Fibroblast of skin of left biceps (primary cell): ENCODE measurements at regions not wholly inside any gene's neighbourhood (a gene's known extent, or its start where the extent isn't known, plus 50 kb on each side); places are given as distances from the start of the nearest gene placed in this dataset.
A peak's percentile ranks its signal among the peaks of the same experiment; 100 is the strongest.
"Not testable (repeated sequence)": the region's sequence is repeated elsewhere in the genome, so short reads cannot be mapped to it uniquely, and the experiment has no call there.

Experiments
- DNase-seq, 2 experiments: peaks; one replicate each; pipeline ENCODE4 v3.0.0-alpha.2; 2013; ENCODE audit warnings: low read depth in 2 of 2

DNA sequence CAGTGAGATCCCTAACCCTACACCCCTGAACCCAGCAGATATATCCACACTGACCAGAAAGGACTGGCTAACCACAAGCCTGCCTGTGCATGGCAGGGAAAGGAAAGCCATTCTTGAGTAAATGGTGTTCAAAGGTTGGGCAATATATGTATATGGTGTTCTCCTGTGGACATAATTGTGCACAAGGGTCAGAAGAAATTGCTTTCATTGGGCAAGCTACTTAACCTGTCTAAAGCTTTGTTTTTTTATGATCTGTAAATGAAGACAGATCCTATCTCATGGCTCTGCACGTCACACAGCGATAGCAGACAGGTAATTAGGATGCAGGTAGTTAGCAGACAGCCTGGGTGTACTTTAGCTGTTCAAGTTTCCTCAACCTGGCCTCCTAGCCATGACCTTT lies 263.5 kb upstream of the PLGLB2 start:
- not testable (repeated sequence) for DNase-seq

DNA sequence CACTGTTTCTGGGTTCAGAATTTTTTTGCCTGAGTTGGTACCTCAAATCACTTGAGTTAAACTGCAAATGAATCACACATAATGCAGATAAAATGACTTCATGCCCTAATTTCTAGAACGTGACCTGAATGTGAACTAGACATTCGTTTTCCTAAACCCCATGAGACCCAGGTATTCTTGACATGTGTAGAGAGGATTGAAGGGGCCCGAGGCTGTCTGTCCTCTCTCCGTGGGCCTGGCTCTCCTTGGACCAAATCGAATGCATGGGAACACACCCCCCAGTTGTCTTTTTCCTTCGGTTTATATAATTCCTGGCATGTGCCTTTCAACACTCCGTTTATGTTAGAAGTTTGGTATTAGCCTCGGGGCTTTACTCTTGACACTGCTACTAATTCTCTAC lies 262.4 kb upstream of the PLGLB2 start:
- DNase-seq: not testable (repeated sequence)

DNA sequence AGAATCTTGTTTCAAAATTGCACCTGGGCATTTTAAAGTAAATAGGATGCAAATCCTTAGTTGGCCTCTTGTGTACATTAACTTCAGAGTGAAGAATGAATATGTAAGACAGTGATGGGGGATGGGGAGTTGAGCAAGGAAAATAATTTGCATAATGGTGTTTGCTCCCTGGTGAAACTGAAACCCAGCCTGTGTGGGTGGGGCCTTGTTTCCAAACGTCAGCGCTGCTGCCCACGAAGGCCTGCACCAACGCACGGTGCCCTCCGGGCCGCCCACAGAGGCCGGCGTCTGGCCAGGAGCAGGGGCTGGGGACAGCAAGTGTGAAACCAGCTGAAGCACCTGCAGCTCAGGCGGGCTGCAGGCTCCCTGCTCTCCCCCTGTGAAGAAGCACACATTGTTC lies 262.0 kb upstream of the PLGLB2 start:
- DNase-seq: not testable (repeated sequence)

DNA sequence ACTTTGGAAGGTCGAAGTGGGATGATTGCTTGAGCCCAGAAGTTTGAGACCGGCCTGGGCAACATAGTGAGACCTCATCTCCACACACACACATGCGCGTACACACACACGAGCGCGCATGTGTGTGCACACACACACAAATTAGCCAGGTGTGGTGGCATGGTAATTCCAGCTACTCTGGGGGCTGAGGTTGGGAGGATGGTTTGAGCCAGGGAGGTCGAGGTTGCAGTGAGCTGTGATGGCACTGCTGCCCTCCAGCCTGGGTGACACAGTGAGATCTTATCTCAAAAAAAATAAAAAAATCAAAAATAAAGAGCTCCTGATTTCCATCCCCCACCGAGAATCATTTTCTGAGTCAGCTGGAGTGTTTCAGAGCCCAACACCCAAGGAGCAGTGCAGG lies 261.5 kb upstream of the PLGLB2 start:
- not testable (repeated sequence) for DNase-seq

DNA sequence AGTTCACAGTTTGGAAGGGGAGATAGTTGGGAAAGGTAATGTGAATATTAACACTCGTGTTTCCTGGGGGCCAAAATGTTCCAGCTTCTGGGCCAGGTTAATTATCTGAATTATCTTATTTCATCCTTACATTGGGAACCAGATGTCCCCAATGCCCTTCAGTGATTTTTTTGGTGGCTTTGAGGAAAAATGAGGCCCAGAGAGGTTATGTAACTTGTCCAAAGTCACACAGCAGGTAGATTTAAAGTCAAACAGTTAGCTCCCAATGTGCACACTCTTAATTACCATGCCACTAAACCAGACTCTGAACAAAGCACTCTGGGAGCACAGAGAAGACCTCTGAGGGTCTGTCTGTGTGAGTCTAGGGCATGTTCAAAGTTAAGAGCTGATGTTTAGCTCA lies 259.9 kb upstream of the PLGLB2 start:
- DNase-seq: not testable (repeated sequence)

DNA sequence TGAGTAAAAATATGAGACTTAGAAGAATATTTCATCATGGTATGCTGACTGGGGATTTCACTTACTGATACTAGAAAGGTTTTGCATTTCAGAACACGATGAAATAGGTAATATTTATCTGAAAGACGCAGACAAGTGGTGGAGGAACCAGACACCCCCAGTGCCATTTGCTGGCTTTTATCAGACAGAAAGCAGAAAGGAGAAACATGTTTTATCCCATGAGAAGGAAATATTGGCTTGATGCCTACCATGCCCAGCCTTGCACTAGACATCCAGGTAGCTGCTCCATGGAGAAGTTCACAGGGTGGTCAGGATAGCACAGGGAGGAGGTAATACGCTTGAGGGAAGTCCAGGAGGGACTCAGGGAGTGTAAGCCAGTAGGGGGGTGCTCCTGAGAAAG lies 258.9 kb upstream of the PLGLB2 start:
- DNase-seq: not testable (repeated sequence)

DNA sequence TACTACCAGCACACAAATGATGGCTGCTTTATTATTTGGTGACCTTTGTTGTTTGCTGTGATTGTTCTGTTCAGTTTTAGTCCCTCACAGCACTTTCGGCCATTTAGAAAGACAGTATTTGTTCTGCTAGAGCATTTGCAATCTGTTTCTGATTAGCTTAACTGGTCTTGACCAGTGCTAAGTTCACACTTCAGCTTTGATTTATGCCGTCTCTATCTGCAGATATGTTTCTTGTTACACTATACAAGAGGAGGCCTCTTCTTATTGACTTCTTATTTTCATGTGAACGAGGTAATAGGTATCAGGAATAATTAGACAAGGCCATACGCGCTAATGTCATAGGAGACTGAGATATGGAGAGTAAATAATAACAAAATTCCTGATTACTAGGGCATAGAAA lies 253.0 kb upstream of the PLGLB2 start:
- not testable (repeated sequence) for DNase-seq

DNA sequence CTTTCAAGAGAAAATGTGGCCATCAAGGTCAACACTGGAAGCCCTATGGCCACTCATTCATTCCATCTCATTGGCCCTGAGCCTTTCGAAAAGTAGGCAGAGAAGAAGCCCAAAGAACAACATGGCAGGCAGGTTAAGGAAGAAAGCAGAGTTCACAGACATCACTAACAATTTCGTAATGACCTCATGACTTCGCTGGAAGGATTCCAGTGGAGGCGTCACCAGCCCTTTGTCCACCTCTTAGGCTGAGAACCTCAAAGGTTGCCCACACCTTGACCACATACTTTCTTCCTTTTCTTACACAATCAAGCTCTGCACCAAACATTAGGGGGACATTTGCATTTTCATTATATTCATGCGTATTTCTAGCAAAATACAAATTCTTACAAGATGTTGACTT lies 252.4 kb upstream of the PLGLB2 start:
- not testable (repeated sequence) for DNase-seq

DNA sequence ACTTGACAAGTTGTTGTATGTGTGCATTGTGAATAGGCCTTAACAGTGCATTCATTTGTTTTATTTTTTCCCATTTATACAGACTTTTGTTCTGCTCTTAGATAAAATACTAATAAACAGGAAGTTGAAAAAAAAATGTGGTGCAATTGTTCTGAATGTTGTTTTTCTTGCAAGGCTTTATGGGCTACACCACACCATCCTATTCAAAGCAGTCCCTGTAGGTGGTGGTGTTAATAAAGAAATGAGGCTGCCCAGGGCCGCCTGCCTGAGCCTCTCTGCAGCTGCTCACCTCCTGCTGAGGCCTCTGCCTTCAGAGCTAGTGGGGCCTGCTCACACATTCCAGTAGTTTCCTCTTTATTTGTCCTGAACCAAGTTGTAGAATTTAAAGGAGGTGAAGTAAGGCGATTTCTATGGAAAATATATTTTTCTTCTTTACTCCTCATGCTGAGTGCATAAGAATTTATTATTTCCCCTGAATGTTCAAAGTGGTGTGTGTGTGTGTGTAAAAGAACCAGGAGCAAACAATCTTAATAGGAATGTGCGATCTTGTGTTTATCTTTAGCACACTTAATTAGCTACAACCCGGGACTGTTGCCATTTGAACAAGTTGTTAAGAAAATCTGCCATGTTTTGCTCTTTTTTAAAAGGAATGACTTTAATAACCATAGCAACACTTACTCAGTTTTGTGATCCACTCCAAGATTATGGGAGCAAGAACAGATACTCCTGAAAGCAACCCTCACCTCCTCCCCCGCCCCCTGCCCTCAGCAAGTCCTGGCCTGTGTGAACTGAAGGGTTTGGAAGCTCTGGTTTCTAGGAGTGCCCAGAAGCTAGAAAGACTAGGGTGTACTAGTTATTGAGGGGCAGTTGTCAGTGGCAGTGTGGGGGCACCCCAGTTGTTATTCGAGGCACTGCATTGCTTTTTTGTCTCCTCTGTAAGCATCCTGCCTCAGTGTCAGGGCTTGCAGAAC lies 251.6 kb upstream of the PLGLB2 start:
- DNase-seq: peak in 1 of 2 experiments; percentile 12

DNA sequence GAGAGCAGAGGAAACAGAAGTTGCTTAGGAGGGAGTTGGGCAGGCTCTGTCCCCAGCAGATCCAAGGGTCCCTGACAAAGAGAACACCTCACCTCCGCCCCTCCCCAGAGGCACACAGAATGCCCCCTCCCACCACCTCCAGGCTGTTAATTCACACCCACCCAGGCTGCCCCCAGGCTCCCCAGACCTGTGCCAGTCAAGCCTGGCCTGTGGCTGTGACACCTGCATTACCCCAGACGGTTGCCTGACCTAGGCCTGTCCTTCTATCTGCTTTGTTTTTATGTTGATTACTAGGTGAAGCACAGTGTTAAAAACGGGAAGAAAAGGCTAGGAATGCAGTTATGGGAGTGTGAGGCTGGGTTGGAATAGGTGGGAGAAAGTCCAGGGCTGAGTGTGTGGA lies 250.8 kb upstream of the PLGLB2 start:
- not testable (repeated sequence) for DNase-seq

DNA sequence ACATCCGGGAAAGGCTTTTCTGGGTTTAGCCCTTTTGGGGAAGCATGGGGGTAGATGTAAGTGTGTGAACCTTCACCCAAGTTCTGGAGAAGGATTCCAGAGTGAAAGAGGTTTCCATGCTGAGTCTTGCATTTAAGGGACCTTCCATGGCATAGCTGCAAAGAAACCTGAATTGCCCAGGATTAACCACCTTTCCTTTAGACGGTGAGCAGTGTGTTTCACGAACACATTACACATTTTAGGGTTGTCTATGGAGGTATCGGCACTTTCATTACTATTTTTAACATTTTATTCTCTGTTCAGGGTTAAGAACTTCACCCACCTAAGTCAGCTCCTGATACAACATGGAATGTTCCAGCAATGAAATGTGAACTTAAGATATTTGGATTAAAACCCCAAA lies 250.2 kb upstream of the PLGLB2 start:
- DNase-seq: not testable (repeated sequence)

DNA sequence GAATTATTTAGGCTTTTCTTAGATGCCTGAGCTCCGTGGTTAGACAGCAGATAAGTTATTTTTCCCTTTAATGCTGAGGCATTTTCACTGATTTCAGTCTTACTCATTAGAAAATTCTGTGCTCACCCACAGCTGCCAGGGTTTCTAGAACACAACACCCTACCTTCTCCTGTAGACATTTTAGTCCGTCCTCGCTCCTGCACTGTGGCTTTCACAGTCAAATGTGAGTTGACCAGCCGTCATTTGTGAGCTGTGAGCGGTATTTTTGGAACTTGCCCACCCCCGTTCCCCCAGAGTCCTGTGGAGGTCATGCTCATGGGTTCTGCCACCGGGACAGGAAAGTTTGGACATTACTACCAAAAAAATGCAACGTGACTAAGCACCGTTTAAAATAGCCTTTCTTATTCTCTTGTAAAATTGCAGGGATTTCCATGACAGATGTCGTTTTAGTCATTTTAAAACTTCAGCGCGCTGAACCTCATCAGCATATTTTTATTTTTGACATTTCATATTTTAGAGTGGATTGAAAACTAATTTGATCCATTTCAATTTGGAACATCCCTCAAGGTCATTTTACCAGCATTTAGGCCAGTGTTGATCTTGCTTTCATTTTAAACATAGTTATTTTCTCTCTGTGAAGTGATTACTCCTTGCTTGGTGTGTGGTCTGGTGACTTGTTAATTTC lies 249.6 kb upstream of the PLGLB2 start:
- not testable (repeated sequence) for DNase-seq

DNA sequence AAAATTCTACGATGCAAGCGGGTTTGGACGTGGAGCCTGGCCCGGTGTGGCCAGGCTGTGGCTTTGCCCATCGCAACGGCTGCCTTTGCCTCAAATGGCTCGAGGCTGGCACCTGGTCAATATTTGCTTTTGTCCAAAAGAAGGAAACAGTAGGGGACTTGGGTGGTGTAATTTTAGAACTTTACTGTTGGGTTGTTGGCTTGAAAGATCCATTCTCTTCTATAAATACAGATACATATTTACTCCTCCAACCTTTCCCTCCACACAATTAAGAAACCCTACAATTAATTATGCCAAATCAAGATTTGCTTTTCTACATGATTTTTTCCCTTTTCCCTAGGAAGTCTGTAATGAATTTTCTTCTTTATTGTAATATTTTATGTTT lies 249.0 kb upstream of the PLGLB2 start:
- not testable (repeated sequence) for DNase-seq

DNA sequence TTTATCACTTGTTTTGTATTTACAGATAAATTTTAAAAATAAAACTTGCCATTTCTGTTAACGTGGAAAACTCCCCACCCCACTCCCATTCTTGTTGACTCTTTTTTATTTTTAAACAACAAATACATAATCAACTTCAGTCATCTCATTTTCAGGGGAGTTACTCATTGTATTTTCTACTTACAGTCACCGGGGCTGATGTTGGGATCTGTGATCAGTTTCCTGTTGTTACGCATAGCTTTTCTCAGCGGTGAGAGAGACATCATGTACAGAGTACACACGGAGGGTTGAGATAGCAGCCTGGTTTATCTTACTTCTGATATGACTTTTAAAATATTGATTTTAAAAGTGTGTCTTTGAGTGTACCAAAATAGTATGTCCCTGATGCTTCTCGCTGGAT lies 248.0 kb upstream of the PLGLB2 start:
- DNase-seq: not testable (repeated sequence)

DNA sequence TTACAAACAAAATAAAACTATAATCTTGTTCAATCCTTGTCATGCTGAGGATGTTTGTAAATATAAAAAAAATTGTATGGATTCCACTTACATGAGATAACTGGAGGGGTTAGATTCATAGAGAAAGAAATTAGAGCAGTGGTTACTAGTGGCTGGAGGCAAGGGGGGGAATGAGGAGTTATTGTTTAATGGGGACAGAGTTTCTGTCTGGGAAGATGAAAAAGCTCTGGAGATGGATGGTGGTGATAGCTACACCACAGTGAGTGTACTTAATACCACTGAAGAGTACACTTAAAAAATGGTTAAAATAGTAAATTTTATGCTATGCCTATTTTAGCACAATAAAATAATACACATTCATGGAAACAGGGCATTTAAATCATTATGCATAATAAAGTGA lies 247.5 kb upstream of the PLGLB2 start:
- DNase-seq: not testable (repeated sequence)

DNA sequence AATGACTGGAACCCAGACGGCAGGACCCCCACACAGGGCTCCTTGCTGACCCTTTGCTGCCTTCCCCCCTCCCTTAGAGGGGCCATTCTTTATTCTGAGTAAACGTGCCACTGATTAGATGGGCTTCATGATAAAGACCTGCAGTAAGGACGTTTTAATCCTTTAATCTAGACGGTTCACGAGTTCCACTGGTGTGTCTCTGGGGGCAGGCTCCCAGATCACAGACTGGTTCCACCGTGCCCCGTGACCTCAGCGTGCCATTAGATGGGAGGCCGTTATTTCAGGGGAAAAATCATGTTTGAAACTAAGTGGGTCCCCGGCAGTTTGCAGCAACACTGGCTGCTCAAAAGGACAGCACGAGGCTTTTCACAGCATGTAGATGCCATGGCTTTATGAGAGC lies 246.9 kb upstream of the PLGLB2 start:
- DNase-seq: not testable (repeated sequence)

DNA sequence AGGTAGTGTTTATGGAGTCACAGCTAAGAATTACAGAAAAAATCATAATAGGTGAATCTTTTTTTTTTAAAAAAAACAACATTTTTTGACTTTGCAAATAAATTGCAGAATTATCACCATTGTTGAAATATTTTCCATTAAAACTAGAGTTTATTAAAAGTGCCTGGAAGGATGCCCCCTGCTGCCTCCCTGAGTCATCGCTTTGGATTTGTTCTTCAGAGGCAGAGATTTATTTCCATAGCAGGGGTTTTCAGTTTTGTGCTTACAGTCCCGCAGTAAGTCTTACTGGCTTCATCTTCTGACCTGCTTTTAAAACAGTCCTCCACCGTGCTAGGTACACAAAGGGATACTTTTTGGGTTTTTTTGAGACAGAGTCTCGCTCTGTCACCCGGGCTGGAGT lies 244.9 kb upstream of the PLGLB2 start:
- not testable (repeated sequence) for DNase-seq

DNA sequence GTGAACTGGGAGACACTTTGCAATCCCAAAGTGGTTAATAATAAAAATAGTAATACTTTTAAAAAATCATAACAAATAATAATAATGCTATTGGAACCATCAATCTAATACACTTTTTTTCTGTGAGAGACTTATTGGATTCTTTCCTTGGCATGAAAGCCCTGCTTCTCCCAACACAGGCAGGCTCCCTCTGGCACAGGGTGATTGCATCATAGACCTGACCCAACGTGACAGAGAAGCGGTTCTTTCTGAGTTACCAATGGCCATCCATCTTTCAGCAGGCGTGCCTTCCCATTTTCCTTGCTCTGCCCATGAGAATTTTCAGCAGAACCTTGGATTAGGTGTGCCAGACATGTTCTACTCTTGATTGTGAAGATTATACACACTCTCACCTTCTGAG lies 242.6 kb upstream of the PLGLB2 start:
- DNase-seq: not testable (repeated sequence)

DNA sequence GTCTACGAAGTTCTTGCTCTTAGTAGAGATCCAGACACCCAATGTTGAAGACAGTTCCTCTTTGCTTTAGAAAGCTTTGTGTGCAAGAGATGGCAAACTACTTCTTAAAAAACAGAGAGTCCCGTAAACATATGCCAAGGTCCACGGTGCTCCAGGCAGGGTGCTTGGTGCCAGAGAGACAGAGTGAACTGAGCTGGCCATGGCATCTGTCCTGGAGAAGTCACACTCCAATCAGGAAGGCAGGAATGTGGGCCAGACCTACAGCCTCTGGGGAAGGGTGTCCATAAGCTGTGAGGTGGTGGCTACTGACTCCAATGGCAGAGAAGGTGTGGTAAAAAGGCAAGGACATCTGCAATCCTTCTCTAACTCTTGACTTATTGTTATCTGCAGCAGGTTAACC lies 242.0 kb upstream of the PLGLB2 start:
- DNase-seq: not testable (repeated sequence)

DNA sequence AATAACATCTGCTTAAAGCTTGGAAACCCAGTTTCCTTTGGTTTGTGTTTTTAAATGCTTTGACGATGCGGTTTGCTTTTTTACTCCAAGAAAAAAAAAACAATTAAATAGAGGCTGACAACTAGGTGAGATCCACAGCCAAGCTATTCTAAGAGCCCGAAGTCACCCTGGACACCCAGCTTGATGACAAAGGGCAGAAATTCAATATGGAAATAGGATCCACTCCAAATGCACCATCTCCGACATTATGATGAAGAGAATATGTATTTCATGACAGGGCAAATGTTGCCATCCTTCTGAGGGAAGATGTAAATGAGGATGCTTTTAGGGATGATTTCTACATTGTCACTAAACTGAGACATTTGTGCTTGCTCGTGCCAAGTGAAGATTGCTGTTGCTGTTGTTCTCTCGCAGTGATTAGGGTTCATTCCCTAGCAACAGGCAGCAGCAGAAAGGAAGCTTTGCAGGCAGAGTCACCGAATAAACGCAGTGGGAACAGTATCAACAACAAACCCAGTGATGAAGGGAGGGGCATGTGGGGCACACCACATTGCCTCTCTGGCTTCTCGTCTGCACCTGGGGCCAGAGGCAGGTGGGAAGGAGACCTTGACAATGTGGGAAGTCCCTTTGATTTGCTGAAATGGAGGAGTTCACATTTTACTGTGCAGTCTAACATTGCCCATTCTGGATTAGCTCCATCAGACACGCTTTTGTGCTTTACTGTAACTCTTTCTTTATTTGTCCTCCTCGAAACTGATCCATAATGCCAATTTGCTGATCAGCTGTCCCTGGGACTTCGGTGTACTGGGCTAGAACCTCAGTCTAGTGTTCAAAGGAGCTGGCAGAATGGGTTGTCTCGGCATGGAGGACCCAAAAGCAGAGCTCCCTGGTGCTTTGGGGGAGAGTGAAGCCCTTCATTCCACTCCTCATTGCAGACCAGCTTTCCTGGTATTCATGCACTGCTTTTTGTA lies 240.2 kb upstream of the PLGLB2 start:
- not testable (repeated sequence) for DNase-seq

DNA sequence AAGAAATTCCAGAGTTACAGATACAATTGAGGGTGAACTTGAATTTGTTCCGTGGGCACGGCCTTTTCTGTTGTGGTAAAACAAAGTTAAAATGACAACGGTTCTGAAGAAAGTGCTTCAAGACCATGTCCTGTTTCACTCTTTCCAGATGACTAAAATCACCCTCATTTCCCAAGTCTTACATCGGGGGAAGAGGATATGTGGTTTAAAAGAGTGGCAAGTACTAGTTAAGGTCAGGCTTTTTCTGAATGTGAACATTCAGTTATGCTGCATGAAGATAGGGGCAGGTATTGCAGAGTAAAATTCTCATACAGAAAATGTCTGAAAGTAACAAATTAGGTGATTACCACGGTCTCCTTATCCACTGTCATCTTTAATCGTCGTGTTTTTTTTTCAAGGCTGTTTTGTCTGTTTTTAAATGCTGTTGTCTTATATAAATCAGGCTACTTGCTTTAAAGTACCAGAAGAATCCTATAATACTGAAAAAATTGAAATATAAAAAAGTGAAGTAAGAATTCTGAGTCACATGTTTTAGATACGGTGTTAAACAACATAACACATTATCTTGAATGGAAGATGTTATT lies 236.6 kb upstream of the PLGLB2 start:
- DNase-seq: not testable (repeated sequence)
